GM18507 (cell line): ENCODE measurements at regions not wholly inside any gene's neighbourhood (a gene's known extent, or its start where the extent isn't known, plus 50 kb on each side); places are given as distances from the start of the nearest gene placed in this dataset.

Experiments used
- DNase-seq: peaks from one replicate; pipeline ENCODE4 v3.0.0; 2011; ENCODE audit warnings: low read depth; ENCODE audit not compliant: insufficient read length; ENCODE audit errors: extremely low spot score
- FAIRE-seq: peaks from 2 replicates; lab custom pipeline; 2011; peaks lifted over from hg19 to GRCh38; lab: Jason Lieb, UNC

GRCh38 chr12:77531912-77532311 is 298.8 kb upstream of the NAV3 start:
- DNase-seq (no peak), FAIRE-seq (no peak)

- DNase-seq: no peak
- FAIRE-seq: no peak
Observed at GRCh38 chr12:77522247-77522646, 308.4 kb upstream of the NAV3 start.

DNA sequence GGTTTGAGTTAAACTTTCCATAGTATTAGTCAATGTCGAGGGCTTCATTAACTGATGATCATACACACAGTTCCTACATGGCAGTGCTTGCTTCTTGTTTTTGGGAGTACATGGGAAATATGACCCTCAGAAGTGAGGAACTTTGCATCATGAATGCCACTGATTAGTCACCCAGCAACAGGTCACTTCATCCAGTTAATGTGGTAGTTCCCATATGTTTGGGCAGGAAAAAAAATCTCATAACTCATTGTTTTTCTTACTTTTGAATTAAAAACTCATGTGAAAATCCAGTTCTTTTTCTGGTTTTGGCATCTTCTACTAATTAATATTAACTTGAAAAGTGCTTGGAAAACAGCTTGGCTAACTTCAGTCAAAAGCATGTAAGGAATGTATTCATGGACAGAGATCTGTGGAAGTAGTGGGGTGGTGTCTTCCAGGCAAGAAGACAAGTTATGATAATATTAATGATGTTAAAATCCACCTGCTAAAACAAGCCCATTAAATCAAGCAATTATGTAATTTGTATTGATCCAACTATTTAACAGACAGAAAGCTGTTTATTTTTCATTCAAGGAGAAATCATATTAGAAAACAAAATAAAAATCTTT is 309.1 kb upstream of the NAV3 start:
- FAIRE-seq (no peak), DNase-seq (no peak)

DNA sequence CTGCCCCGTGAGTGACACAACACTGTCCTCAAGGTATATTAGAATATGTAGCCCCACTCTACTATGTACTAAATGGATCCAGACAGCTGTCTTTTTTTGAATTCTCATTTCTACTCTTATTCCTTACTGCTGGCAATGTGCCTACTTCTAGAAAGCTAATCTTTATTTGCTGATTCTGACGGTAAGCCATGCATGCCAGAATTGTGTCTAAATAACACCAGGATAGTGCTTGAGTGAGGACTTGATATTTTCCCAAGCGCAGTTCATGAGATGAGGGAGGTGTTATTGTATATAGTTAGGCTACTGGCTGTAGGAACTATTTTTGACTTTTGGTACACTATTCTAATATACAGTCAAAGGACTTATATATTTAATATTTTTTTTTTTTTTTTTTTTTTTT is 316.2 kb upstream of the NAV3 start:
- FAIRE-seq: no peak
- no peak for DNase-seq

DNA sequence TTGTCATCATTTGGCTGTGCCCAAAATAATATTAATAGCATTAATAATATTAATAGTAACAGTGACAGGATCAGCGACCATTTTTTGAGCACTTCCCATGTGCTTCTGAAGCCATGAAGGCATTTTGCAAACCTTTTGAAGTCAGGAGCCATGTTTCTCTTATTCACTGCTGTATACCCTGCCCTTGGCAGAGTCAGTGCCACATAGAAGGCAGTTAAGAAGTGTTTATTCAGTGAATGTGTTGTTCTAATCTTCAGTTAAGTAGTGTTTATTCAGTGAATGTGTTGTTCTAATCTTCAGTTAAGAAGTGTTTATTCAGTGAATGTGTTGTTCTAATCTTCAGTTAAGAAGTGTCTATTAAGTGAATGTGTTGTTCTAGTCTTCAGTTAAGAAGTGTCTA is 319.7 kb upstream of the NAV3 start:
- DNase-seq: no peak
- peak; percentile 12 for FAIRE-seq

DNA sequence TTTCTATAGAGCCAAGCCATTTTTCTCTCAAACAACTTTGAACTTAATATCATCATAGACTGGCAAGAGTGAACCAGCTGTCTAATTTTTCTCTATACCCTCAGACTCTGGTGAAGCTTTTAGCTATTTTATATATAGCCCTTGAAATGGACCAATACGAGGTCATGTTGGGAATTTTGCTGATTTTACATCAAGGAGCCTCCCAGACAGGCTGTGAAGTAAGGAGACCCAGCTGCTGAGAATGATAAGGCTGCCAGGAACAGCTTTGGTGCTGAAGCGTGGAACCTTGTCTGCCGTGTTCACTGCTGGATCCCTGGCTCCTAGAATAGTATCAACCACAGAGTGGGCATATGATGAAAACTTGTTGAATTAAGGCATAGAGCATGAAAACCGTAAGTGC is 326.2 kb upstream of the NAV3 start:
- DNase-seq: no peak
- no peak for FAIRE-seq

DNA sequence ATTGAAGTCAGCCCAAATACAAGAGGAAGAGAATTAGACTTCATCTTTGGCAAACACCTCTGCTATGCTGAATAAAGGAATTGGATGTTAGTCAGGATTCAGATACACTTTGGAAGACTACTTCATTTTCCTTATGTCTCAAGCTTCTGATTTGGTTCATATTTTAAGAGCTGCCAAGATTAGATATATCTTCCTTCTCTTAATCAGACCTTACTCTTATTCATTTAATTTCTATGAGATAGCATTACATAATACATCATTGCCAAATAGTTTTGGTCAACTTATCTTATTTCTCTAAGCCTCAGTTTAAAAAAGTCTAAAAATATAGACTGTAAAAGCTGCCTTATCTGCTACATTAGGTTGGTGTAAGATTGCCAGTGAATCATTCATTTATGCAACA is 330.6 kb upstream of the NAV3 start:
- no peak for FAIRE-seq

GRCh38 chr12:77497647-77498046 is 333.0 kb upstream of the NAV3 start:
- FAIRE-seq (no peak), DNase-seq (no peak)

More for the DNA sequence above, 330.6 kb upstream of the NAV3 start:
- no peak for DNase-seq

DNA sequence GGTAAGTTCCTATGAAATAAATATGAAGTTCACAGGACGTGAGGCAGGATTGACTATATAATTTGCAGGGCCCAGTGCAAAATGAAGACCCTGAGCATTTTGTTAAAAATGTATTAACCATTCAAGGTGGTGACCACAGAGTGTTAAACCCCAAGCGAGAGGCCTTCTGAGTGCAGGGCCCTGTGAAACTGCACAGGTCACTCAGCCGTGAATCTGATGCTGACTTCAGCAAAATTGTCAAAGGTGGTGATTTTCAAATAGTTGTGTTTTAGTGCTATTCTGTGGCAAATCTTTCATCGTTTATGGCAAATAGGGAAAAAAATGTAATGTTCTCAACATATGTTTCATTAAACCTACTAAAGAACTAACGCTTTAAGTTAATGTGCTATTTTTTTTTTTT is 334.0 kb upstream of the NAV3 start:
- FAIRE-seq (no peak), DNase-seq (no peak)

GRCh38 chr12:77494296-77494695 is 336.4 kb upstream of the NAV3 start:
- no peak for FAIRE-seq
- no peak for DNase-seq

- DNase-seq (no peak), FAIRE-seq (no peak)
Observed at GRCh38 chr12:77493302-77494168, 337.2 kb upstream of the NAV3 start.

GRCh38 chr12:77492536-77492935 is 338.2 kb upstream of the NAV3 start:
- no peak for FAIRE-seq

DNA sequence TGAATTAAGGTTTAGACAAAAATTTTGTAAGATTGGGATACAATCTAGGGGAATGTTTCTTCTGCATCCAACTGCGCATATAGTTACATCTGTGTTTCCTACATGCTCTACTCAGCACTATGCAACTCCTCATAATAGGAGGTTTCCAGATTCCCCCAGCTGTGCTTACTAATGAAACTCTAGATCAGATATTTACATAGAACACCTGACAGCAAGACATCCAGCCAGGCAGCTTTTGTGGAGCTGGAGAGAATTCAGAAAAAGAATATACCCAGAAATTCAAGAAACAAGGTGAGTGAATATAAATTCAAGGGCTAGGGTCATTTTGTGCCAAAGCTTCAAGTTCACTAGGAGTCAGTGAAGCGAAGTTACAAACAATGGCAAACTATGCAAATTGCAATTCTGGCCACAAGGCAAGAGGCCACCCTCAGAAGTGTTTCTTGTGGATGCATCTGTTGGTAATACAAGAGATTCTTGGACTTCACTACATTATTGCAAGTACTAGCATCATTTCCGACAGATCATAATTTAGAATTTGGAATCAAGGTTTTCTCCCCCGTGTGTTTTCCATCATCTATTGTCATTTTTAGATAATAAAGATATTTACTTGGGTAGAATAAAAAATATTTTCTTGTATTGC is 341.2 kb upstream of the NAV3 start:
- no peak for FAIRE-seq
- DNase-seq: no peak

More at GRCh38 chr12:77492536-77492935, 338.2 kb upstream of the NAV3 start:
- no peak for DNase-seq

DNA sequence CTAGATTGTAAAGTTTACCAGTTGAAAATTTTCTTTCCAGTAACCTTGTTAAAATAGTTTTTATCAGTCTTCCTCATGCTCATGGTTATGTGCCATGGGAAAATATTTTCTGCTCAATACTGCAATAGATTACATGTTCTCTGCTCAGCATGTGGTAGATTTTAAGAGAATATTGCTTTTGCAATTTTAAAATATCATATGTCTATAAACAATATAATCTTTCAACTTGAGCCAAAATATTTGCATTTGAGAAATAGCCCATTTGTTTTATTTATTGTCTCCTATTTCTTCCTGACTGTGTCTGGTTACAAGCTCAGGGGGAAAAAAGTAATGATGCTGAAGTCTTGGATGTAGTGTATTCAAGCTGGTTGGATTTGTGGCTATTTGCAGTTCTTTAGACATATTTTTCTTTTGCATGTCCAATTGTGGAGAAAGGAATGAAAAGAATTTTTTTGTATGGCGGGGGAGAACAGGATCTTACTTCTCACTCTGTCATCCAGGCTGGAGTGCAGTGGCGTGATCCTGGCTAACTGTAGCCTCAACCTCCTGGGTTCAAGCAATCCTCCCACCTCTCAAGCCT is 342.6 kb upstream of the NAV3 start:
- FAIRE-seq: no peak
- DNase-seq: no peak

DNA sequence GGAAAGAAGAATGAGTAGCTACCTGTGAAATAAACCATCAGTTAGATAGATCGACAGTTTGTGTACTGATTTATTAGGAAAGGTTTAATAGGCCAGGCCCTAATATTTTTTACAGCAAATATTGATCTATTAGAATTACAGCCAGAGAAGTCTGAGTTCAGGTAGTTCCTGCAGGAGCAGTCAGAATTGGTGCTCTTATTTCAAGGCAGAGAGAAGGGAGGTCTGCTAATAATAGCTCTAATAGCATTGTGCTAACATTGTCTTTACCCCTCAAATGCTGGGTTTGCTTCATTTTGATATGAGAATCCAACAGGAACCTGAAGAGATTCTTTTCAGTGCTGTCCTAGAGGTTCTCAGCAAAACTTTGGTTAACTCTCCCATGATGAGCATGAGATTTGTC is 343.8 kb upstream of the NAV3 start:
- no peak for DNase-seq
- FAIRE-seq: no peak

DNA sequence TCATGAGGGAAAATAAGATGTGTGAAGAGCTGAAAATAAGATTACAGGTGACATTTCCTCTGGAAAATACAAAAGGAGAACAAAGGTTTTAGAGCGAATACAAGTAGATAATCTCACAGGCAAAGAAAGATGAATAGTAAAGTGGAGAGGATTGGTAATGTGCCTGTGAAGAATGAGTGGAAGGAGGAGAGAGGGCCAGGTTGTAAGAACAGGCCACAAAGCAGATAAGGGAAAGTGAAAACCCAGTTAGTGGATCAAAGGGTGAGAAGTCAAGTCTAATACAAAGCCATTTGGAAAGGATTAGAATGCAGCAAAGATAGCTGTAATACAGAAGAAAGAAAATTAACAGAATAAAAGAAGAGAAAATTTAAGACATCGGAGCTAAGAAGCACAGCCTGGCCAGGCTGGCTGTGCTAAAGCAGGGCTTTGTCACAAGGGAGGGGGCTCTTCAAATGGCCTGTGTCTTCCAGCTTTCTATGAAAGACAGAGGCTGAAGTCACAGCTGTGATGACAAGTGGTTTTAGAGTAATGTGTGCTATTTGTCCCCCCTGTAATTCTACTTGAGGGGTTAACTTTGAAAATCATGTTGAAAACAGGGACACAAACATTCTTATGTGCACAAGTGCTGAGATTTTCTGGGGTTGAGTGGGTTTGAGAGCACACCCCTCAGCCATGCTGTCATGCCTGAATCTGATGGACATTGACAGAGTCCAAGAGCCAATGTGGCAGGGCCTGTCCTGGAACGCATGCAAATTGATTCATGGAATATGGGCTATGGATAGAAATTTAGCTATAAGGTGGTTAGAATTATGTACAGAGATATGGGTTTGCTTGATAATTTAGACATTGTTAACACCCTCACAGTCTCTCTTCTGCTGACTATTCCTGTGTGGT is 344.5 kb upstream of the NAV3 start:
- no peak for FAIRE-seq
- DNase-seq: no peak

- no peak for FAIRE-seq
- DNase-seq: no peak
Observed at GRCh38 chr12:77481687-77482086, 349.0 kb upstream of the NAV3 start.

DNA sequence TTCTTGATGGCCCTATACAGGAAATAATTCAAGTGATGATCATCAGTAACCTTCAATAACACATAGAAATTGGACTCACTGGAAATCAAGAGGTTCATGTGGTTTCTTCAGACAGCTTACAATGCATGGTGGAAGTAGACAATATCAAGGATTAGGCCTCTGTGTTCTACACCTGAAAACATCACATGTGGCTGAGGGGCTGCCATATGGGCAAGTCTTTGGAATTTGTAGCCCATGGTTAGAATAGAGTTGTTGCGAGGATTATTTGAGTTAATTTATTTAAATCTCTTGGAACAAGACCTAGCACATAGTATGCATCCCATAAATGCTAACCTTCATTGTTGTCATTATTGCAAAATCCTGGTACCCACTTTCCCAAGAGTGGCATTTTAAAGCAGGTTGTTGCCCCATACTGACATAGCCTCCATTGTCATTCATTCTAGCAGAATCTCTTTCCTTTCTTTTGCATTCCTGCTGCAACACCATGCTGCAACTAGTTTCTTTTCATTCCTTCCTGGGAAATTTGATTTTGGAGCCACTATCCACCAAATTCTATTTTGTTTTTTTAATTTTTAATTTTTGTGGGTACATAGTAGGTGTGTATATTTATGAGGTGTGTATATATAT is 352.7 kb upstream of the NAV3 start:
- DNase-seq (no peak), FAIRE-seq (no peak)

- no peak for FAIRE-seq
- no peak for DNase-seq
Observed at GRCh38 chr12:77471801-77472200, 358.9 kb upstream of the NAV3 start.
